IMR-90 (cell line): ENCODE measurements at regions not wholly inside any gene's neighbourhood (a gene's known extent, or its start where the extent isn't known, plus 50 kb on each side); places are given as distances from the start of the nearest gene placed in this dataset.

Experiments
- ATAC-seq: fragments of 200-7000 bp; cut with Tn5 transposase; 2 replicates; pipeline ENCODE4 v1.9.1; 2020; ENCODE audit warnings: low read depth, mild to moderate bottlenecking, moderate library complexity
- BruUV-seq: library from RNA; stranded (reverse); fragments of 400-500 nt; replicated peaks from 2 replicates; lab custom pipeline; 2021; lab: Mats Ljungman, UMichigan
- CTCF ChIA-PET: fragments of 300-600 bp; formaldehyde crosslinking; extraction: SDS; loops from one replicate; lab custom pipeline; 2021; ENCODE audit warnings: antibody characterized with exemption; lab: Yijun Ruan, JAX
- POLR2A ChIA-PET: fragments of 300-600 bp; sonication (Branson Sonifier 250); formaldehyde crosslinking; loops from one replicate; lab custom pipeline; 2022; ENCODE audit warnings: antibody characterized with exemption; ENCODE audit not compliant: unreplicated experiment; lab: Charles Lee
- DNase-seq: peaks from one replicate; pipeline ENCODE4 v3.0.0; 2013
- H2AFZ ChIP-seq: replicated peaks from 2 replicates; pipeline ENCODE3; 2013; ENCODE audit warnings: low read length, mild to moderate bottlenecking; ENCODE audit not compliant: poor library complexity
- H2AK5ac ChIP-seq: 2 replicates; pipeline ENCODE4 v1.6.1; 2013; ENCODE audit warnings: low read depth, low read length, inconsistent platforms
- H2AK9ac ChIP-seq: replicated peaks from 2 replicates; pipeline ENCODE3; 2013; ENCODE audit warnings: mild to moderate bottlenecking, low read depth, low read length, moderate library complexity; ENCODE audit not compliant: poor library complexity
- H2BK120ac ChIP-seq: 2 replicates; pipeline ENCODE4 v1.6.1; 2013; ENCODE audit warnings: low read depth, low read length, inconsistent platforms
- H2BK15ac ChIP-seq: 3 replicates; pipeline ENCODE4 v1.6.1; 2013; ENCODE audit warnings: low read depth, low read length, inconsistent platforms
- H2BK20ac ChIP-seq: 2 replicates; pipeline ENCODE4 v1.6.1; 2013; ENCODE audit warnings: low read depth, mild to moderate bottlenecking, inconsistent platforms, low read length, moderate library complexity
- H2BK5ac ChIP-seq: 2 replicates; pipeline ENCODE4 v1.6.1; 2013; ENCODE audit warnings: mild to moderate bottlenecking, low read depth, low read length, inconsistent platforms; ENCODE audit not compliant: poor library complexity, severe bottlenecking
- H3K14ac ChIP-seq: replicated peaks from 2 replicates; pipeline ENCODE4 v1.6.1; 2013; ENCODE audit warnings: low read depth, low read length, inconsistent platforms
- H3K18ac ChIP-seq: 2 replicates; pipeline ENCODE4 v1.6.1; 2013; ENCODE audit warnings: low read depth, low read length, control low read depth
- H3K23ac ChIP-seq: 2 replicates; pipeline ENCODE4 v1.6.1; 2013; ENCODE audit warnings: low read depth, low read length, inconsistent platforms
- H3K27ac ChIP-seq: 2 replicates; pipeline ENCODE4 v1.5.1; 2013; ENCODE audit warnings: mild to moderate bottlenecking, control low read depth, low read length; ENCODE audit not compliant: insufficient read depth
- H3K27me3 ChIP-seq: 2 replicates; pipeline ENCODE4 v1.6.1; 2013; ENCODE audit warnings: low read length; ENCODE audit not compliant: control insufficient read depth, insufficient read depth
- H3K36me3 ChIP-seq: 2 replicates; pipeline ENCODE4 v1.6.1; 2013; ENCODE audit warnings: low read length, mixed read lengths; ENCODE audit not compliant: control insufficient read depth, insufficient read depth
- H3K4ac ChIP-seq: 2 replicates; pipeline ENCODE4 v1.6.1; 2013; ENCODE audit warnings: low read depth, low read length, inconsistent platforms
- H3K4me1 ChIP-seq: 2 replicates; pipeline ENCODE4 v1.6.1; 2013; ENCODE audit warnings: low read length, mixed read lengths; ENCODE audit not compliant: control insufficient read depth, insufficient read depth
- H3K4me2 ChIP-seq: 2 replicates; pipeline ENCODE4 v1.6.1; 2013; ENCODE audit warnings: low read depth, mild to moderate bottlenecking, control low read depth, low read length, moderate library complexity
- H3K4me3 ChIP-seq: 2 replicates; pipeline ENCODE4 v1.5.1; 2013; ENCODE audit warnings: low read depth, mild to moderate bottlenecking, control low read depth, low read length, moderate library complexity; ENCODE audit not compliant: insufficient read depth
- H3K56ac ChIP-seq: 2 replicates; pipeline ENCODE4 v1.6.1; 2013; ENCODE audit warnings: low read length, inconsistent platforms; ENCODE audit not compliant: insufficient read depth; ENCODE audit errors: extremely low read depth
- H3K79me1 ChIP-seq, 2 experiments: 2 replicates each; pipeline ENCODE4 v1.6.1; 2013; ENCODE audit warnings: low read length in 2 of 2, inconsistent platforms in 1 of 2, low read depth in 1 of 2
- H3K9ac ChIP-seq: 2 replicates; pipeline ENCODE4 v1.6.1; 2013; ENCODE audit warnings: low read depth, low read length, control low read depth
- H3K9me1 ChIP-seq: 2 replicates; pipeline ENCODE4 v1.6.1; 2013; ENCODE audit warnings: low read length, inconsistent platforms; ENCODE audit not compliant: insufficient read depth
- H3K9me3 ChIP-seq: 2 replicates; pipeline ENCODE4 v1.6.1; 2013; ENCODE audit warnings: low read length; ENCODE audit not compliant: control insufficient read depth, insufficient read depth
- H4K20me1 ChIP-seq: 2 replicates; pipeline ENCODE4 v1.6.1; 2013; ENCODE audit warnings: low read length, inconsistent platforms; ENCODE audit not compliant: insufficient read depth
- H4K5ac ChIP-seq: 2 replicates; pipeline ENCODE4 v1.6.1; 2013; ENCODE audit warnings: mild to moderate bottlenecking, low read depth, low read length, control low read depth
- H4K8ac ChIP-seq, 2 experiments: 2 replicates each; pipeline ENCODE4 v1.6.1; 2013; ENCODE audit warnings: low read depth in 2 of 2, low read length in 2 of 2, control low read depth in 1 of 2, inconsistent platforms in 1 of 2
- H4K91ac ChIP-seq: 2 replicates; pipeline ENCODE4 v1.6.1; 2013; ENCODE audit warnings: low read depth, low read length, inconsistent platforms; ENCODE audit not compliant: insufficient read depth
- MXI1 ChIP-seq: IDR thresholded peaks from 2 replicates; pipeline ENCODE4 v1.6.1; 2012; ENCODE audit warnings: low read depth, mild to moderate bottlenecking, low read length, moderate library complexity, borderline replicate concordance
- POLR2A ChIP-seq: IDR thresholded peaks from 2 replicates; pipeline ENCODE4 v1.6.1; 2012; ENCODE audit warnings: mild to moderate bottlenecking, low read depth, low read length
- WGBS, 2 experiments: methylation state at CpG; one replicate each; pipeline versions ENCODE4 v1.1.5 to v1.1.7; 2013; ENCODE audit warnings: missing lambda C conversion rate in 2 of 2; ENCODE audit not compliant: insufficient read length in 1 of 2; ENCODE audit errors: extremely low coverage in 2 of 2; 5-methylcytosine and 5-hydroxymethylcytosine counted together
- dilution Hi-C: fragments of 300-500 bp; cut with HindIII; formaldehyde crosslinking; loops from one replicate; pipeline ENCODE4 v1.14.3; 2018; ENCODE audit warnings: low sequenced_read_pairs; ENCODE audit not compliant: unreplicated experiment
- in situ Hi-C: fragments of 300-500 bp; cut with MboI; formaldehyde crosslinking; loops from 3 replicates; pipeline ENCODE4 v1.14.3; 2019; ENCODE audit warnings: low sequenced_read_pairs, inconsistent platforms, mixed read lengths
- intact Hi-C: fragments of 100-400 bp; cut with micrococcal nuclease; formaldehyde crosslinking; loops from 2 replicates; pipeline ENCODE4 v1.10.0; 2022

- dilution Hi-C loops = no loop called here
- H3K14ac ChIP-seq = no peak overlapping the region
- POLR2A ChIA-PET = no interaction called here
- H3K36me3 ChIP-seq = no peaks in the 10 kb centered on the region
- intact Hi-C loops = no loop called here
- H3K27ac ChIP-seq = no peak overlapping the region
- 13% methylated on average over 1 of the region's 3 CpGs; no CpG with 5 or more reads in 1 of the 2 experiments for whole genome bisulfite sequencing, 2 experiments
- H3K56ac ChIP-seq = no peak overlapping the region
- no peak overlapping the region for H2AK5ac ChIP-seq
- no peak overlapping the region for H4K5ac ChIP-seq
- ATAC-seq (no peak), DNase-seq (no peak)
- H3K9me1 ChIP-seq = no peaks in the 10 kb centered on the region
- H4K8ac ChIP-seq = no peak overlapping the region
- H3K4me3 ChIP-seq = no peak overlapping the region
- H2BK15ac ChIP-seq = no peak overlapping the region
- H3K27me3 ChIP-seq = no peaks in the 10 kb centered on the region
- H3K23ac ChIP-seq = no peak overlapping the region
- H3K4me1 ChIP-seq = no peaks in the 10 kb centered on the region
- TF ChIP-seq POLR2A (no peak), MXI1 (no peak)
- H3K4ac ChIP-seq = no peak overlapping the region
- H3K9ac ChIP-seq = no peak overlapping the region
- BruUV-seq = no TSS peak
- H3K79me1 ChIP-seq = no peaks in the 10 kb centered on the region
- H3K4me2 ChIP-seq = no peak overlapping the region
- no peak overlapping the region for H2BK120ac ChIP-seq
- no peaks in the 10 kb centered on the region for H3K9me3 ChIP-seq
- H4K20me1 ChIP-seq = no peaks in the 10 kb centered on the region
- no peak overlapping the region for H2AK9ac ChIP-seq
- no peak overlapping the region for H2AFZ ChIP-seq
- H3K18ac ChIP-seq = no peak overlapping the region
- CTCF ChIA-PET = no interaction called here
- in situ Hi-C loops = no loop called here
- H2BK5ac ChIP-seq = no peak overlapping the region
- H4K91ac ChIP-seq = no peak overlapping the region
- H2BK20ac ChIP-seq = no peak overlapping the region
Observed at GRCh38 chr9:8234316-8234715, 434.7 kb upstream of the DMAC1 start.
